Sigmoid colon (tissue), 4 donors: ENCODE measurements at regions not wholly inside any gene's neighbourhood (a gene's known extent, or its start where the extent isn't known, plus 50 kb on each side); places are given as distances from the start of the nearest gene placed in this dataset.

ENCODE experiments used
- CTCF ChIP-seq, 4 experiments: fragments of 450-650 bp in 3 of 4; fragments of 200-600 bp in 1 of 4; IDR thresholded peaks; one replicate each; pipeline ENCODE4 v1.5.1; 2016 to 2019; ENCODE audit warnings: antibody characterized with exemption in 4 of 4, mild to moderate bottlenecking in 3 of 4, moderate library complexity in 2 of 4
- POLR2AphosphoS5 ChIP-seq, 4 donors: sonication (generic); formaldehyde crosslinking; IDR thresholded peaks; one replicate each; pipeline ENCODE4 v1.6.1; 2017; ENCODE audit warnings: antibody characterized with exemption in 4 of 4

- TF ChIP-seq CTCF (IDR thresholded peaks at IDR 0.05) (no peak), POLR2AphosphoS5 (IDR thresholded peaks at IDR 0.05) (no peak)
These were observed 313.2 kb upstream of the KCND2 start for GRCh38 chr7:119959811-119960210.
